Panc1 (cell line): ENCODE measurements at regions not wholly inside any gene's neighbourhood (a gene's known extent, or its start where the extent isn't known, plus 50 kb on each side); places are given as distances from the start of the nearest gene placed in this dataset.

Experiments
- ATAC-seq: fragments of 200-7000 bp; cut with Tn5 transposase; 2 replicates; pipeline ENCODE4 v1.9.1; 2020; ENCODE audit warnings: mild to moderate bottlenecking, moderate library complexity
- BruUV-seq: library from RNA; stranded (reverse); fragments of 400-500 nt; replicated peaks from 2 replicates; lab custom pipeline; 2021; lab: Mats Ljungman, UMichigan
- CTCF ChIA-PET: fragments of 300-600 bp; sonication (Branson Sonifier 250); formaldehyde crosslinking; loops from one replicate; lab custom pipeline; 2022; ENCODE audit warnings: antibody characterized with exemption; lab: Charles Lee
- POLR2A ChIA-PET: fragments of 300-600 bp; sonication (Branson Sonifier 250); formaldehyde crosslinking; loops from one replicate; lab custom pipeline; 2022; ENCODE audit warnings: antibody characterized with exemption; lab: Charles Lee
- DNase-seq: peaks from one replicate; pipeline ENCODE4 v3.0.0-alpha.2; 2010; ENCODE audit warnings: low read depth, low spot score
- H3K27ac ChIP-seq: 2 replicates; pipeline ENCODE4 v1.5.1; 2011; ENCODE audit warnings: mild to moderate bottlenecking, low read length, inconsistent platforms
- H3K27me3 ChIP-seq: fragments of 200-500 bp; sonication (Bioruptor generic); 2 replicates; pipeline ENCODE4 v1.6.0; 2014; ENCODE audit warnings: low read length, inconsistent platforms; ENCODE audit not compliant: control insufficient read depth, insufficient read depth
- H3K36me3 ChIP-seq: fragments of 200-500 bp; sonication (Bioruptor generic); 2 replicates; pipeline ENCODE4 v1.5.1; 2014; ENCODE audit warnings: inconsistent platforms, mild to moderate bottlenecking, low read length, moderate library complexity; ENCODE audit not compliant: control insufficient read depth, insufficient read depth
- H3K4me1 ChIP-seq: 2 replicates; pipeline ENCODE4 v1.5.1; 2011; ENCODE audit warnings: inconsistent platforms, mild to moderate bottlenecking, low read length, moderate library complexity; ENCODE audit not compliant: control insufficient read depth, insufficient read depth
- H3K4me3 ChIP-seq, 2 experiments: 2 replicates each; pipeline ENCODE4 v1.5.1; 2011 to 2012; ENCODE audit warnings: low read depth in 2 of 2, low read length in 2 of 2, mild to moderate bottlenecking in 2 of 2, inconsistent platforms in 1 of 2, moderate library complexity in 1 of 2
- H3K9me3 ChIP-seq: fragments of 200-500 bp; sonication (Bioruptor generic); 2 replicates; pipeline ENCODE4 v1.5.1; 2014; ENCODE audit warnings: low read depth, mild to moderate bottlenecking, inconsistent platforms, low read length, moderate library complexity; ENCODE audit not compliant: control insufficient read depth, insufficient read depth
- POLR2AphosphoS5 ChIP-seq: IDR thresholded peaks from 2 replicates; pipeline ENCODE4 v1.6.1; 2012; ENCODE audit warnings: mild to moderate bottlenecking, low read depth, low read length, moderate library complexity
- REST ChIP-seq, 2 experiments: IDR thresholded peaks; 2 replicates each; pipeline ENCODE4 v1.6.1; 2011 to 2012; ENCODE audit warnings: low read depth in 2 of 2, control low read depth in 1 of 2, low read length in 1 of 2, mild to moderate bottlenecking in 1 of 2, moderate library complexity in 1 of 2; ENCODE audit not compliant: insufficient read depth in 1 of 2
- SIN3A ChIP-seq: IDR thresholded peaks from 2 replicates; pipeline ENCODE4 v1.6.1; 2012; ENCODE audit warnings: low read depth, mild to moderate bottlenecking, low read length, moderate library complexity, borderline replicate concordance; ENCODE audit not compliant: insufficient read depth
- TCF7L2 ChIP-seq: IDR thresholded peaks from 2 replicates; pipeline ENCODE4 v1.6.1; 2011; ENCODE audit warnings: mild to moderate bottlenecking, low read depth, low read length, inconsistent platforms
- in situ Hi-C: cut with HindIII; loops from 2 replicates; pipeline ENCODE4 v1.10.0; 2016; ENCODE audit warnings: low sequenced_read_pairs, low pct_unique_long_range_greater_than_20kb
- intact Hi-C: fragments of 100-400 bp; cut with micrococcal nuclease; formaldehyde crosslinking; loops from one replicate; pipeline ENCODE4 v1.10.0; 2022; ENCODE audit not compliant: unreplicated experiment
- TF ChIP-seq, protein P1 (sequence below): fragments of 450-650 bp; IDR thresholded peaks from 2 replicates; pipeline ENCODE4 v1.5.1; 2017; ENCODE audit warnings: mild to moderate bottlenecking

- Histone ChIP-seq H3K4me1 (no peaks in the 10 kb centered on the region), H3K36me3 (no peaks in the 10 kb centered on the region), H3K9me3 (no peaks in the 10 kb centered on the region; the same call in 1 of the 2 replicates), H3K27me3 (no peaks in the 10 kb centered on the region), H3K27ac (no peak overlapping the region), H3K4me3 (no peak overlapping the region)
- CTCF ChIA-PET, result no interaction called here
- TF ChIP-seq, protein P1, sequence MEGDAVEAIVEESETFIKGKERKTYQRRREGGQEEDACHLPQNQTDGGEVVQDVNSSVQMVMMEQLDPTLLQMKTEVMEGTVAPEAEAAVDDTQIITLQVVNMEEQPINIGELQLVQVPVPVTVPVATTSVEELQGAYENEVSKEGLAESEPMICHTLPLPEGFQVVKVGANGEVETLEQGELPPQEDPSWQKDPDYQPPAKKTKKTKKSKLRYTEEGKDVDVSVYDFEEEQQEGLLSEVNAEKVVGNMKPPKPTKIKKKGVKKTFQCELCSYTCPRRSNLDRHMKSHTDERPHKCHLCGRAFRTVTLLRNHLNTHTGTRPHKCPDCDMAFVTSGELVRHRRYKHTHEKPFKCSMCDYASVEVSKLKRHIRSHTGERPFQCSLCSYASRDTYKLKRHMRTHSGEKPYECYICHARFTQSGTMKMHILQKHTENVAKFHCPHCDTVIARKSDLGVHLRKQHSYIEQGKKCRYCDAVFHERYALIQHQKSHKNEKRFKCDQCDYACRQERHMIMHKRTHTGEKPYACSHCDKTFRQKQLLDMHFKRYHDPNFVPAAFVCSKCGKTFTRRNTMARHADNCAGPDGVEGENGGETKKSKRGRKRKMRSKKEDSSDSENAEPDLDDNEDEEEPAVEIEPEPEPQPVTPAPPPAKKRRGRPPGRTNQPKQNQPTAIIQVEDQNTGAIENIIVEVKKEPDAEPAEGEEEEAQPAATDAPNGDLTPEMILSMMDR, result no peak
- no peak for TF ChIP-seq TCF7L2
- TF ChIP-seq SIN3A, result no peak
- no peak for TF ChIP-seq POLR2AphosphoS5
- TF ChIP-seq REST (IDR thresholded peaks at IDR 0.05; ENCODE audit: insufficient read depth in 1 of 2, low read depth in 2 of 2, low read length in 1 of 2), result no peak
- intact Hi-C loops, result no loop called here
- no peak for ATAC-seq
- in situ Hi-C loops, result no loop called here
- no TSS peak for BruUV-seq
- POLR2A ChIA-PET, result no interaction called here
- no peak for DNase-seq
Measured at GRCh38 chr3:102140116-102140515, 290.8 kb downstream of the NFKBIZ start.

DNA sequence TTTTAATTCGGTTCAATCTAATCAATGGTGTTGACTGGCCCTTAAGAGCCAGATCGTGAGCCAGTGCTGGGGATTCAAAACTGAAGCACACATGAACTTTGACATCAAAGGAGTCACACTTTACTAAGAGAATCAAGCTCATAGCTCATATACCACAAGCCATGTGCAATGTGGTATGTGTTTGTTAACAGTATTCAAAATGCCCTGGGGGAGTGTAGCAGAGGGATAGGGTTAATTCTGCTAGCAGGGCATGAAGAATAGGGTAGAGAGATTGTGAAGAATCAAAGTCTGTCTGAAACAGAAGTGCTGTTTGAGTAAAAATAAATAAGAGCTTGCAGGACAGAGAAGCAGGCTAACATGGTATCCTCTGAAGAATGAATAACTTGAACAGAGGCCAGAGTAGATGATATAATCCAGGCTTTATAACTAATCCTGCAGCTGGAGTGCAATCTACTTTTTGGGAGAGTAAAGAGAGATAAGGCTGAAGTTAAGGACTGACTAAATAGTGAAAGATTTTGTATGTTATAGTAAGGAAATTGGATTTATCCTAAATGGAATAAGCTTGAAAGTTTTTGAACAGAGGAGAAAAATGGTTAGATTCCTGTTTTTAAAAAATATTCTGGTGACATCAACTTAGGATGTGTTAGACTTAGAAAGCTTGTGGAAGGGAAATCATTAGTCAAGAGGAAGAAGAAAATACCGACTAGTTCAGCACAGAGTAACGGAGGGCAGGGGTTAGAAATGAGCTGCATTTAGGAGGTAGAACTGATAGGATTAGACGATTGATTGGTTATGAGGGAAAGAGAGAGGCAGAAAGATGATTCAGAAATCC is 292.0 kb downstream of the NFKBIZ start:
- ChIA-PET POLR2A (no interaction called here), CTCF (no interaction called here)
- DNase-seq, result no peak
- no peaks in the 10 kb centered on the region for H3K36me3 ChIP-seq
- no peaks in the 10 kb centered on the region for H3K9me3 ChIP-seq
- intact Hi-C loops, result no loop called here
- ATAC-seq, result no peak
- H3K27me3 ChIP-seq, result no peaks in the 10 kb centered on the region
- TF ChIP-seq, protein P1, result no peak
- TF ChIP-seq POLR2AphosphoS5 (no peak), SIN3A (no peak), TCF7L2 (no peak), REST (IDR thresholded peaks at IDR 0.05; ENCODE audit: insufficient read depth in 1 of 2, low read depth in 2 of 2, low read length in 1 of 2) (no peak)
- H3K4me1 ChIP-seq, result no peaks in the 10 kb centered on the region
- no TSS peak for BruUV-seq
- no peak overlapping the region for H3K27ac ChIP-seq
- no peak overlapping the region for H3K4me3 ChIP-seq
- in situ Hi-C loops, result no loop called here
